GM23338 (cell line): ENCODE measurements at regions not wholly inside any gene's neighbourhood (a gene's known extent, or its start where the extent isn't known, plus 50 kb on each side); places are given as distances from the start of the nearest gene placed in this dataset.

Source experiments
- ATAC-seq: fragments of 200-7000 bp; cut with Tn5 transposase; 3 replicates; pipeline ENCODE4 v1.9.1; 2020
- DNase-seq: peaks from one replicate; pipeline ENCODE4 v3.0.0-alpha.2; 2015; ENCODE audit warnings: low spot score
- H2AFZ ChIP-seq: fragments of 200-600 bp; sonication (generic); 2 replicates; pipeline ENCODE4 v1.8.0; 2016; ENCODE audit warnings: antibody characterized with exemption, mild to moderate bottlenecking, moderate library complexity
- H3F3A ChIP-seq: fragments of 200-600 bp; sonication (generic); replicated peaks from 2 replicates; pipeline ENCODE4 v1.8.0; 2017; ENCODE audit warnings: antibody characterized with exemption, mixed run types, low read depth
- H3K27ac ChIP-seq: fragments of 200-600 bp; sonication (generic); 2 replicates; pipeline ENCODE4 v1.6.1; 2016; ENCODE audit warnings: low read depth
- H3K27me3 ChIP-seq: fragments of 200-600 bp; sonication (generic); 2 replicates; pipeline ENCODE4 v1.8.0; 2016; ENCODE audit warnings: mild to moderate bottlenecking, mixed run types, moderate library complexity; ENCODE audit not compliant: insufficient read depth
- H3K36me3 ChIP-seq: fragments of 200-600 bp; sonication (generic); 2 replicates; pipeline ENCODE4 v1.8.0; 2016; ENCODE audit warnings: mild to moderate bottlenecking; ENCODE audit not compliant: insufficient read depth
- H3K4me1 ChIP-seq: fragments of 200-600 bp; sonication (generic); 2 replicates; pipeline ENCODE4 v1.8.0; 2016; ENCODE audit warnings: mild to moderate bottlenecking, moderate library complexity; ENCODE audit not compliant: insufficient read depth
- H3K4me2 ChIP-seq: fragments of 200-600 bp; sonication (generic); 2 replicates; pipeline ENCODE4 v1.7.1; 2017; ENCODE audit warnings: mixed run types
- H3K4me3 ChIP-seq: fragments of 200-600 bp; sonication (generic); 2 replicates; pipeline ENCODE4 v1.6.1; 2016; ENCODE audit warnings: mixed run types
- H3K79me2 ChIP-seq: fragments of 200-600 bp; sonication (generic); replicated peaks from 2 replicates; pipeline ENCODE4 v1.8.0; 2017; ENCODE audit warnings: mild to moderate bottlenecking; ENCODE audit not compliant: insufficient read depth
- H3K9me2 ChIP-seq: fragments of 200-600 bp; sonication (generic); 2 replicates; pipeline ENCODE4 v1.8.0; 2017; ENCODE audit not compliant: insufficient read depth
- H4K20me1 ChIP-seq: fragments of 200-600 bp; sonication (generic); replicated peaks from 2 replicates; pipeline ENCODE4 v1.8.0; 2017; ENCODE audit warnings: mild to moderate bottlenecking; ENCODE audit not compliant: insufficient read depth
- H3K27ac Mint-ChIP-seq: 2 replicates; pipeline ENCODE4 v1.8.0; 2020; ENCODE audit warnings: inconsistent platforms, mild to moderate bottlenecking, moderate library complexity, mixed read lengths
- H3K27me3 Mint-ChIP-seq: 3 replicates; pipeline ENCODE4 v1.8.0; 2022; ENCODE audit warnings: low read depth, mild to moderate bottlenecking, moderate library complexity, mixed read lengths, inconsistent platforms; ENCODE audit not compliant: insufficient read depth, poor library complexity
- H3K36me3 Mint-ChIP-seq: 3 replicates; pipeline ENCODE4 v1.8.0; 2021; ENCODE audit warnings: low read depth, mild to moderate bottlenecking, inconsistent platforms, moderate library complexity, mixed read lengths
- H3K4me1 Mint-ChIP-seq: 3 replicates; pipeline ENCODE4 v1.8.0; 2020; ENCODE audit warnings: mild to moderate bottlenecking, inconsistent platforms, mixed read lengths
- H3K4me3 Mint-ChIP-seq: 3 replicates; pipeline ENCODE4 v1.8.0; 2021; ENCODE audit warnings: moderate library complexity, mild to moderate bottlenecking, inconsistent platforms, mixed read lengths
- H3K9me3 Mint-ChIP-seq: 3 replicates; pipeline ENCODE4 v1.8.0; 2020; ENCODE audit warnings: moderate library complexity, mild to moderate bottlenecking, inconsistent platforms, mixed read lengths
- CREB1 ChIP-seq: fragments of 250-450 bp; sonication (Bioruptor Pico); IDR thresholded peaks from 2 replicates; pipeline ENCODE4 v1.5.0; 2020; ENCODE audit warnings: low read depth, mild to moderate bottlenecking, moderate library complexity
- JUNB ChIP-seq: IDR thresholded peaks from one replicate; pipeline ENCODE4 v1.6.1; 2016; ENCODE audit warnings: antibody characterized with exemption; ENCODE audit not compliant: unreplicated experiment
- NANOG ChIP-seq: IDR thresholded peaks from 2 replicates; pipeline ENCODE4 v1.6.1; 2016; ENCODE audit warnings: antibody characterized with exemption, borderline replicate concordance
- ZNF331 ChIP-seq: fragments of 250-450 bp; sonication (Bioruptor Pico); IDR thresholded peaks from 2 replicates; pipeline ENCODE4 v1.5.0; 2020; ENCODE audit warnings: low read depth, mild to moderate bottlenecking, moderate library complexity
- TF ChIP-seq, protein P1 (sequence below), 2 experiments: fragments of 200-600 bp in 1 of 2; sonication (generic) in 1 of 2; conservative IDR thresholded peaks; 2 replicates each; pipeline versions ENCODE4 v1.5.1 to v1.6.1; 2016 to 2017; ENCODE audit warnings: antibody characterized with exemption in 2 of 2, low read depth in 2 of 2, mild to moderate bottlenecking in 2 of 2, moderate library complexity in 1 of 2
- TF ChIP-seq, protein P2 (sequence below): fragments of 250-450 bp; sonication (Bioruptor Pico); IDR thresholded peaks from 2 replicates; pipeline ENCODE4 v1.5.0; 2020; ENCODE audit warnings: mild to moderate bottlenecking, moderate library complexity

- H3K27ac ChIP-seq = no peak overlapping the region
- H2AFZ ChIP-seq = no peak overlapping the region
- peaks cover 5% of the 10 kb centered on the region; the same call in 1 of the 3 replicates for H3K4me1 Mint-ChIP-seq
- H3K4me1 ChIP-seq = no peaks in the 10 kb centered on the region
- ATAC-seq = no peak
- TF ChIP-seq JUNB (no peak), NANOG (no peak), ZNF331 (CRISPR knock-in tag) (no peak), CREB1 (CRISPR knock-in tag) (no peak)
- TF ChIP-seq, protein P1, sequence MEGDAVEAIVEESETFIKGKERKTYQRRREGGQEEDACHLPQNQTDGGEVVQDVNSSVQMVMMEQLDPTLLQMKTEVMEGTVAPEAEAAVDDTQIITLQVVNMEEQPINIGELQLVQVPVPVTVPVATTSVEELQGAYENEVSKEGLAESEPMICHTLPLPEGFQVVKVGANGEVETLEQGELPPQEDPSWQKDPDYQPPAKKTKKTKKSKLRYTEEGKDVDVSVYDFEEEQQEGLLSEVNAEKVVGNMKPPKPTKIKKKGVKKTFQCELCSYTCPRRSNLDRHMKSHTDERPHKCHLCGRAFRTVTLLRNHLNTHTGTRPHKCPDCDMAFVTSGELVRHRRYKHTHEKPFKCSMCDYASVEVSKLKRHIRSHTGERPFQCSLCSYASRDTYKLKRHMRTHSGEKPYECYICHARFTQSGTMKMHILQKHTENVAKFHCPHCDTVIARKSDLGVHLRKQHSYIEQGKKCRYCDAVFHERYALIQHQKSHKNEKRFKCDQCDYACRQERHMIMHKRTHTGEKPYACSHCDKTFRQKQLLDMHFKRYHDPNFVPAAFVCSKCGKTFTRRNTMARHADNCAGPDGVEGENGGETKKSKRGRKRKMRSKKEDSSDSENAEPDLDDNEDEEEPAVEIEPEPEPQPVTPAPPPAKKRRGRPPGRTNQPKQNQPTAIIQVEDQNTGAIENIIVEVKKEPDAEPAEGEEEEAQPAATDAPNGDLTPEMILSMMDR (conservative IDR thresholded peaks at IDR 0.05; ENCODE audit: low read depth in 2 of 2) = no peak
- TF ChIP-seq, protein P2, sequence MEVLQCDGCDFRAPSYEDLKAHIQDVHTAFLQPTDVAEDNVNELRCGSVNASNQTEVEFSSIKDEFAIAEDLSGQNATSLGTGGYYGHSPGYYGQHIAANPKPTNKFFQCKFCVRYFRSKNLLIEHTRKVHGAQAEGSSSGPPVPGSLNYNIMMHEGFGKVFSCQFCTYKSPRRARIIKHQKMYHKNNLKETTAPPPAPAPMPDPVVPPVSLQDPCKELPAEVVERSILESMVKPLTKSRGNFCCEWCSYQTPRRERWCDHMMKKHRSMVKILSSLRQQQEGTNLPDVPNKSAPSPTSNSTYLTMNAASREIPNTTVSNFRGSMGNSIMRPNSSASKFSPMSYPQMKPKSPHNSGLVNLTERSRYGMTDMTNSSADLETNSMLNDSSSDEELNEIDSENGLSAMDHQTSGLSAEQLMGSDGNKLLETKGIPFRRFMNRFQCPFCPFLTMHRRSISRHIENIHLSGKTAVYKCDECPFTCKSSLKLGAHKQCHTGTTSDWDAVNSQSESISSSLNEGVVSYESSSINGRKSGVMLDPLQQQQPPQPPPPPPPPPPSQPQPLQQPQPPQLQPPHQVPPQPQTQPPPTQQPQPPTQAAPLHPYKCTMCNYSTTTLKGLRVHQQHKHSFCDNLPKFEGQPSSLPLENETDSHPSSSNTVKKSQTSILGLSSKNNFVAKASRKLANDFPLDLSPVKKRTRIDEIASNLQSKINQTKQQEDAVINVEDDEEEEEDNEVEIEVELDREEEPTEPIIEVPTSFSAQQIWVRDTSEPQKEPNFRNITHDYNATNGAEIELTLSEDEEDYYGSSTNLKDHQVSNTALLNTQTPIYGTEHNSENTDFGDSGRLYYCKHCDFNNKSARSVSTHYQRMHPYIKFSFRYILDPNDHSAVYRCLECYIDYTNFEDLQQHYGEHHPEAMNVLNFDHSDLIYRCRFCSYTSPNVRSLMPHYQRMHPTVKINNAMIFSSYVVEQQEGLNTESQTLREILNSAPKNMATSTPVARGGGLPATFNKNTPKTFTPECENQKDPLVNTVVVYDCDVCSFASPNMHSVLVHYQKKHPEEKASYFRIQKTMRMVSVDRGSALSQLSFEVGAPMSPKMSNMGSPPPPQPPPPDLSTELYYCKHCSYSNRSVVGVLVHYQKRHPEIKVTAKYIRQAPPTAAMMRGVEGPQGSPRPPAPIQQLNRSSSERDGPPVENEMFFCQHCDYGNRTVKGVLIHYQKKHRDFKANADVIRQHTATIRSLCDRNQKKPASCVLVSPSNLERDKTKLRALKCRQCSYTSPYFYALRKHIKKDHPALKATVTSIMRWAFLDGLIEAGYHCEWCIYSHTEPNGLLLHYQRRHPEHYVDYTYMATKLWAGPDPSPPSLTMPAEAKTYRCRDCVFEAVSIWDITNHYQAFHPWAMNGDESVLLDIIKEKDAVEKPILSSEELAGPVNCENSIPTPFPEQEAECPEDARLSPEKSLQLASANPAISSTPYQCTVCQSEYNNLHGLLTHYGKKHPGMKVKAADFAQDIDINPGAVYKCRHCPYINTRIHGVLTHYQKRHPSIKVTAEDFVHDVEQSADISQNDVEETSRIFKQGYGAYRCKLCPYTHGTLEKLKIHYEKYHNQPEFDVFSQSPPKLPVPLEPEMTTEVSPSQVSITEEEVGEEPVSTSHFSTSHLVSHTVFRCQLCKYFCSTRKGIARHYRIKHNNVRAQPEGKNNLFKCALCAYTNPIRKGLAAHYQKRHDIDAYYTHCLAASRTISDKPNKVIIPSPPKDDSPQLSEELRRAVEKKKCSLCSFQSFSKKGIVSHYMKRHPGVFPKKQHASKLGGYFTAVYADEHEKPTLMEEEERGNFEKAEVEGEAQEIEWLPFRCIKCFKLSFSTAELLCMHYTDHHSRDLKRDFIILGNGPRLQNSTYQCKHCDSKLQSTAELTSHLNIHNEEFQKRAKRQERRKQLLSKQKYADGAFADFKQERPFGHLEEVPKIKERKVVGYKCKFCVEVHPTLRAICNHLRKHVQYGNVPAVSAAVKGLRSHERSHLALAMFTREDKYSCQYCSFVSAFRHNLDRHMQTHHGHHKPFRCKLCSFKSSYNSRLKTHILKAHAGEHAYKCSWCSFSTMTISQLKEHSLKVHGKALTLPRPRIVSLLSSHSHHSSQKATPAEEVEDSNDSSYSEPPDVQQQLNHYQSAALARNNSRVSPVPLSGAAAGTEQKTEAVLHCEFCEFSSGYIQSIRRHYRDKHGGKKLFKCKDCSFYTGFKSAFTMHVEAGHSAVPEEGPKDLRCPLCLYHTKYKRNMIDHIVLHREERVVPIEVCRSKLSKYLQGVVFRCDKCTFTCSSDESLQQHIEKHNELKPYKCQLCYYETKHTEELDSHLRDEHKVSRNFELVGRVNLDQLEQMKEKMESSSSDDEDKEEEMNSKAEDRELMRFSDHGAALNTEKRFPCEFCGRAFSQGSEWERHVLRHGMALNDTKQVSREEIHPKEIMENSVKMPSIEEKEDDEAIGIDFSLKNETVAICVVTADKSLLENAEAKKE (CRISPR knock-in tag) = no peak
- H3K9me3 Mint-ChIP-seq = no peaks in the 10 kb centered on the region
- no peaks in the 10 kb centered on the region for H3K79me2 ChIP-seq
- no peaks in the 10 kb centered on the region for H3K36me3 Mint-ChIP-seq
- no peaks in the 10 kb centered on the region for H3K9me2 ChIP-seq
- H3K4me2 ChIP-seq = no peak overlapping the region
- no peaks in the 10 kb centered on the region for H4K20me1 ChIP-seq
- H3K27me3 ChIP-seq = no peaks in the 10 kb centered on the region
- no peak overlapping the region for H3K4me3 ChIP-seq
- DNase-seq = no peak
- H3K27me3 Mint-ChIP-seq = no peaks in the 10 kb centered on the region
- no peak overlapping the region for H3K4me3 Mint-ChIP-seq
- H3F3A ChIP-seq = no peaks in the 10 kb centered on the region
- H3K36me3 ChIP-seq = no peaks in the 10 kb centered on the region
- peak overlapping the region; percentile 16; the same call in 1 of the 2 replicates for H3K27ac Mint-ChIP-seq
Measured at GRCh38 chr12:24083838-24084237, 134.4 kb upstream of the SOX5 start.
